ENCODE measurements at regions not wholly inside any gene's neighbourhood (a gene's known extent, or its start where the extent isn't known, plus 50 kb on each side); places are given as distances from the start of the nearest gene placed in this dataset.
"Not testable (repeated sequence)": the region's sequence is repeated elsewhere in the genome, so short reads cannot be mapped to it uniquely, and the experiment has no call there.

DNA sequence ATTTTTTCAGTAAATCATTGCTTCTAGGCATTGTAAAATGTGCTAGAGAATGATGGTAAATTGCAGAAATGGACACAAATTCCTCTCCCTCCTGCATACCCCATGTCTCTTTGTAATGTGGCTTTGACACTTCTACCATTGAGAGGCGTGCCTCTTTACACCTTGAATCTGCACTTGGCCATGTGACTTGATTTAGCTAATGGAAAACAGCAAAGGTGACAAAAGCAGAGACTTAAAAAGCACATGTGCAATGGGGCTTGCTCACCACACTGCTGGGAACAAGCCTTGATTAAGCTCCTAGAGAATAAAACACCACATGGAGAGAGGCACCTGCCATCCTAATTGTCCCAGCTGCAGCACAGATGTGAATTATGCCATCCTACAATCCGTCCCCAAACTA is 69.9 kb upstream of the NAA35 start:
- no peak overlapping the region for H2AFZ ChIP-seq (ENCODE audit: low read length)
- DNase-seq, result no peak
- H3K36me3 ChIP-seq (ENCODE audit: insufficient read depth, low read length), result no peaks in the 10 kb centered on the region
- no peak overlapping the region for H3K27ac ChIP-seq (ENCODE audit: low read length)
- no peaks in the 10 kb centered on the region for H3K9me3 ChIP-seq (ENCODE audit: low read length)
- H3K4me3 ChIP-seq (ENCODE audit: low read length), result no peak overlapping the region
- no peak overlapping the region for H3K4me2 ChIP-seq (ENCODE audit: low read depth, low read length, poor library complexity, severe bottlenecking)
- no peaks in the 10 kb centered on the region for H3K79me2 ChIP-seq (ENCODE audit: low read length)
- no peaks in the 10 kb centered on the region for H4K20me1 ChIP-seq (ENCODE audit: insufficient read depth, low read depth, low read length)
- peaks cover 4% of the 10 kb centered on the region for H3K4me1 ChIP-seq (ENCODE audit: low read length)
- no peaks in the 10 kb centered on the region for H3K27me3 ChIP-seq (ENCODE audit: low read length)
- no peak overlapping the region for H3K9ac ChIP-seq (ENCODE audit: low read length)
- H3K9me2 ChIP-seq (replicated peaks; ENCODE audit: insufficient read depth, low read length), result no peaks in the 10 kb centered on the region

GRCh38 chr9:85871683-85872082 is 69.3 kb upstream of the NAA35 start:
- H3K27ac ChIP-seq (ENCODE audit: low read length), result not testable (repeated sequence)

DNA sequence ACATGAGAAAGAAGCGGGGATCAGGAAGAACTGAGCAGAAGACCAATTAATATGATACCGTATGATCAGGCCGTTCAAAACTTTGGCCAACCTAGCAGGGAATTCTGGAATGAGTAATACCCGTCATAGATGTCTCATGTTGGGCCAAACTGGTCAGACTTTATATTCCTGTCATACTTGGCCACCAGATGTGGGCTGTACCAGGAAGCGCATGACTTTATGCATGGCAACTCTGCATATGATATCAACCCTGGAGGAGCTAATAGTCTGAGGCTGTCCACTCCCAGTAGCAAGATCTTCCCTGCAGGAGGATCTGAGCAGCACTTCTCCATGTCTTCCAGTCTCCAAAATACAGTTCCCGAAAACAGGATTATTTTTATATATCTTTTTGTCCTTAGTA is 68.5 kb upstream of the NAA35 start:
- no peak for DNase-seq
- H3K27me3 ChIP-seq (ENCODE audit: low read length), result no peaks in the 10 kb centered on the region
- H3K4me2 ChIP-seq (ENCODE audit: low read depth, low read length, poor library complexity, severe bottlenecking), result no peak overlapping the region
- no peak overlapping the region for H3K9ac ChIP-seq (ENCODE audit: low read length)
- H3K9me3 ChIP-seq (ENCODE audit: low read length), result no peaks in the 10 kb centered on the region
- H3K4me1 ChIP-seq (ENCODE audit: low read length), result peaks cover 4% of the 10 kb centered on the region
- H4K20me1 ChIP-seq (ENCODE audit: insufficient read depth, low read depth, low read length), result no peaks in the 10 kb centered on the region
- H3K36me3 ChIP-seq (ENCODE audit: insufficient read depth, low read length), result no peaks in the 10 kb centered on the region
- H3K79me2 ChIP-seq (ENCODE audit: low read length), result no peaks in the 10 kb centered on the region
- no peak overlapping the region for H3K4me3 ChIP-seq (ENCODE audit: low read length)
- no peaks in the 10 kb centered on the region for H3K9me2 ChIP-seq (replicated peaks; ENCODE audit: insufficient read depth, low read length)
- H2AFZ ChIP-seq (ENCODE audit: low read length), result no peak overlapping the region
- no peak overlapping the region for H3K27ac ChIP-seq (ENCODE audit: low read length)

More at GRCh38 chr9:85871683-85872082, 69.3 kb upstream of the NAA35 start:
- not testable (repeated sequence) for H3K79me2 ChIP-seq (ENCODE audit: low read length); H4K20me1 ChIP-seq (ENCODE audit: insufficient read depth, low read depth, low read length); H2AFZ ChIP-seq (ENCODE audit: low read length); DNase-seq; H3K4me1 ChIP-seq (ENCODE audit: low read length); H3K9me3 ChIP-seq (ENCODE audit: low read length); H3K9me2 ChIP-seq (replicated peaks; ENCODE audit: insufficient read depth, low read length); H3K9ac ChIP-seq (ENCODE audit: low read length); H3K27me3 ChIP-seq (ENCODE audit: low read length); H3K4me3 ChIP-seq (ENCODE audit: low read length); H3K4me2 ChIP-seq (ENCODE audit: low read depth, low read length, poor library complexity, severe bottlenecking); H3K36me3 ChIP-seq (ENCODE audit: insufficient read depth, low read length)

DNA sequence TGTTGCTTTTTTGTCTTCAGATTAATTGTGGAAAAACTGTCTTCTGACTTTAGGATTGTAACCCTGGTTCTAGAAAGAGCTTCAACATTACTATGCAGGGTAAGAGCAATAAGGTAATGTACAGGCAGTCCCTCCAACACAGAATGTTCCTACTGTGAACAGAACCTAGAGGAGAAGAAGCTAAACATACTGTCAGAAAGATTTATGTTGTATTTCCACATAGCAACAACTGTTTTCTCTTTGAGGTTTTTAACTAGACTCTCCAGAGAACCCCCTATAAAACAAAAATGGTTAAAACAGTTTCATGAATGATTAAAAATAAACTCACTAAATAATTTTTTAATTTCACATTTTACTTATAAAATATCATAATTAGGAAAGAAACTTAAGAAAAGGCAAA is 64.3 kb upstream of the NAA35 start:
- no peak overlapping the region for H3K27ac ChIP-seq (ENCODE audit: low read length)
- no peak overlapping the region for H3K9ac ChIP-seq (ENCODE audit: low read length)
- no peak overlapping the region for H2AFZ ChIP-seq (ENCODE audit: low read length)
- H3K4me3 ChIP-seq (ENCODE audit: low read length), result no peak overlapping the region
- peaks cover 2% of the 10 kb centered on the region for H3K4me1 ChIP-seq (ENCODE audit: low read length)
- H3K36me3 ChIP-seq (ENCODE audit: insufficient read depth, low read length), result no peaks in the 10 kb centered on the region
- no peaks in the 10 kb centered on the region for H3K9me3 ChIP-seq (ENCODE audit: low read length)
- no peaks in the 10 kb centered on the region for H3K79me2 ChIP-seq (ENCODE audit: low read length)
- H3K9me2 ChIP-seq (replicated peaks; ENCODE audit: insufficient read depth, low read length), result no peaks in the 10 kb centered on the region
- no peaks in the 10 kb centered on the region for H3K27me3 ChIP-seq (ENCODE audit: low read length)
- H3K4me2 ChIP-seq (ENCODE audit: low read depth, low read length, poor library complexity, severe bottlenecking), result no peak overlapping the region
- no peaks in the 10 kb centered on the region for H4K20me1 ChIP-seq (ENCODE audit: insufficient read depth, low read depth, low read length)
- DNase-seq, result no peak

GRCh38 chr9:85878872-85879597 is 61.9 kb upstream of the NAA35 start:
- H3K9me3 ChIP-seq (ENCODE audit: low read length); H3K79me2 ChIP-seq (ENCODE audit: low read length); H3K4me1 ChIP-seq (ENCODE audit: low read length); H3K9ac ChIP-seq (ENCODE audit: low read length); H3K27ac ChIP-seq (ENCODE audit: low read length); H3K27me3 ChIP-seq (ENCODE audit: low read length); H3K4me3 ChIP-seq (ENCODE audit: low read length); DNase-seq; H3K36me3 ChIP-seq (ENCODE audit: insufficient read depth, low read length); H2AFZ ChIP-seq (ENCODE audit: low read length); H3K4me2 ChIP-seq (ENCODE audit: low read depth, low read length, poor library complexity, severe bottlenecking); H3K9me2 ChIP-seq (replicated peaks; ENCODE audit: insufficient read depth, low read length); H4K20me1 ChIP-seq (ENCODE audit: insufficient read depth, low read depth, low read length): not testable (repeated sequence)

GRCh38 chr9:85880507-85880906 is 60.4 kb upstream of the NAA35 start:
- H3K4me1 ChIP-seq (ENCODE audit: low read length); H3K4me2 ChIP-seq (ENCODE audit: low read depth, low read length, poor library complexity, severe bottlenecking); H4K20me1 ChIP-seq (ENCODE audit: insufficient read depth, low read depth, low read length); H3K79me2 ChIP-seq (ENCODE audit: low read length); DNase-seq; H3K36me3 ChIP-seq (ENCODE audit: insufficient read depth, low read length); H3K9me2 ChIP-seq (replicated peaks; ENCODE audit: insufficient read depth, low read length); H3K27ac ChIP-seq (ENCODE audit: low read length); H3K9ac ChIP-seq (ENCODE audit: low read length); H2AFZ ChIP-seq (ENCODE audit: low read length); H3K9me3 ChIP-seq (ENCODE audit: low read length); H3K27me3 ChIP-seq (ENCODE audit: low read length); H3K4me3 ChIP-seq (ENCODE audit: low read length): not testable (repeated sequence)

DNA sequence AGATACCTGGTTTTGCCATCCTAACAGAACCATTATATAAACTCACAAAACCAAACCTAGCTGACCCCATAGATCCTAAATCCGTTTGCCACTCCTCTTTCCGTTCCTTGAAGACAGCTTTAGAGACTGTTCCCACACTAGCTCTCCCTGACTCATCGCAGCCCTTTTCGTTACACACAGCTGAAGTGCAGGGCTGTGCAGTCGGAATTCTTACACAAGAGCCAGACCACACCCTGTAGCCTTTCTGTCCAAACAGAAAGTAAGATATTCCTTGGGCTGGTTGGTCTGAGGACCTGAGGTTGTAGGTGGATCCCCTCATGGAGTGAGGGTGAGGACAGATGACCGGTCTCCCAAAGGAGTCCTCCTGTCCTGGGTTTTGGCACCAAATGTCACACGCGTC is 56.7 kb upstream of the NAA35 start:
- no peak overlapping the region for H3K9ac ChIP-seq (ENCODE audit: low read length)
- H3K4me1 ChIP-seq (ENCODE audit: low read length), result no peaks in the 10 kb centered on the region
- H3K27me3 ChIP-seq (ENCODE audit: low read length), result no peaks in the 10 kb centered on the region
- H3K36me3 ChIP-seq (ENCODE audit: insufficient read depth, low read length), result no peaks in the 10 kb centered on the region
- DNase-seq, result no peak
- H3K9me2 ChIP-seq (replicated peaks; ENCODE audit: insufficient read depth, low read length), result no peaks in the 10 kb centered on the region
- no peaks in the 10 kb centered on the region for H3K79me2 ChIP-seq (ENCODE audit: low read length)
- H3K4me3 ChIP-seq (ENCODE audit: low read length), result no peak overlapping the region
- no peaks in the 10 kb centered on the region for H4K20me1 ChIP-seq (ENCODE audit: insufficient read depth, low read depth, low read length)
- no peak overlapping the region for H3K4me2 ChIP-seq (ENCODE audit: low read depth, low read length, poor library complexity, severe bottlenecking)
- no peak overlapping the region for H2AFZ ChIP-seq (ENCODE audit: low read length)
- no peak overlapping the region for H3K27ac ChIP-seq (ENCODE audit: low read length)
- no peaks in the 10 kb centered on the region for H3K9me3 ChIP-seq (ENCODE audit: low read length)

DNA sequence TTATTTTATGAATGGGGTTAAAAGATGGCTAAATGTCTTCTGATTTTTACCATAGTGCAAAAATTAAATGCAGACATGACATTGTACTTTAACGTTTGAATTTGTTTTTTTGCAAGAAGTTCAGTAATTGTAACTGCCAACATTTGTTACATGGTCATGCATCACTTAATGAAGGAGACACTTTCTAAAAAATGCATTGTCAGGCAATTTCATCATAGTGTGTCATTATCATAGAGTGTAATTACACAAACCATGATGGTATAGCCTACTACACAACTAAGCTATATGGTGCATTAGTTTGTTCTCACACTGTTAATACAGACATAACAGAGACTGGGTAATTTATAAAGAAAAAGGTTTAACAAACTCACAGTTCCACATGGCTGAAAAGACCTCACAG is 50.0 kb upstream of the NAA35 start:
- H3K79me2 ChIP-seq (ENCODE audit: low read length), result no peaks in the 10 kb centered on the region
- no peaks in the 10 kb centered on the region for H3K36me3 ChIP-seq (ENCODE audit: insufficient read depth, low read length)
- no peak overlapping the region for H3K4me2 ChIP-seq (ENCODE audit: low read depth, low read length, poor library complexity, severe bottlenecking)
- no peaks in the 10 kb centered on the region for H4K20me1 ChIP-seq (ENCODE audit: insufficient read depth, low read depth, low read length)
- H3K4me1 ChIP-seq (ENCODE audit: low read length), result no peaks in the 10 kb centered on the region
- H3K9me3 ChIP-seq (ENCODE audit: low read length), result no peaks in the 10 kb centered on the region
- H2AFZ ChIP-seq (ENCODE audit: low read length), result no peak overlapping the region
- H3K4me3 ChIP-seq (ENCODE audit: low read length), result no peak overlapping the region
- H3K9ac ChIP-seq (ENCODE audit: low read length), result no peak overlapping the region
- no peaks in the 10 kb centered on the region for H3K9me2 ChIP-seq (replicated peaks; ENCODE audit: insufficient read depth, low read length)
- no peak for DNase-seq
- no peak overlapping the region for H3K27ac ChIP-seq (ENCODE audit: low read length)
- H3K27me3 ChIP-seq (ENCODE audit: low read length), result no peaks in the 10 kb centered on the region
